ENCODE measurements at regions not wholly inside any gene's neighbourhood (a gene's known extent, or its start where the extent isn't known, plus 50 kb on each side); places are given as distances from the start of the nearest gene placed in this dataset.

GRCh38 chr16:13809765-13810164 lies 110.2 kb upstream of the ERCC4 start:
- no peak for TF ChIP-seq CTCF (IDR thresholded peaks at IDR 0.05)
- no peak for TF ChIP-seq POLR2AphosphoS5 (IDR thresholded peaks at IDR 0.05)
